Large intestine (tissue), 3 donors: ENCODE measurements at regions not wholly inside any gene's neighbourhood (a gene's known extent, or its start where the extent isn't known, plus 50 kb on each side); places are given as distances from the start of the nearest gene placed in this dataset.

Experiments used
- DNase-seq, 2 donors: peaks; one replicate each; pipeline versions ENCODE4 v3.0.0 to v3.0.0-alpha.2; 2013
- H3K27ac ChIP-seq: one replicate; pipeline ENCODE4 v1.5.1; 2013; ENCODE audit warnings: low read length
- H3K27me3 ChIP-seq: 2 replicates; pipeline ENCODE4 v1.6.1; 2013; ENCODE audit warnings: low read length; ENCODE audit not compliant: control insufficient read depth, insufficient read depth
- H3K36me3 ChIP-seq: 2 replicates; pipeline ENCODE4 v1.6.1; 2013; ENCODE audit warnings: low read length; ENCODE audit not compliant: control insufficient read depth, insufficient read depth
- H3K4me1 ChIP-seq: one replicate; pipeline ENCODE4 v1.6.1; 2013; ENCODE audit warnings: low read length; ENCODE audit not compliant: control insufficient read depth, insufficient read depth
- H3K4me3 ChIP-seq: one replicate; pipeline ENCODE4 v1.5.1; 2013; ENCODE audit warnings: low read length
- H3K9me3 ChIP-seq: one replicate; pipeline ENCODE4 v1.6.1; 2013; ENCODE audit warnings: mild to moderate bottlenecking, low read depth, low read length, moderate library complexity; ENCODE audit not compliant: control insufficient read depth
- WGBS: methylation state at CpG from one replicate; pipeline ENCODE4 v1.1.5; 2013; ENCODE audit warnings: low lambda C conversion rate; ENCODE audit not compliant: insufficient coverage; 5-methylcytosine and 5-hydroxymethylcytosine counted together

- DNase-seq: no peak
- Histone ChIP-seq H3K36me3 (no peaks in the 10 kb centered on the region), H3K27ac (no peak overlapping the region), H3K4me3 (no peak overlapping the region), H3K9me3 (no peaks in the 10 kb centered on the region), H3K27me3 (no peaks in the 10 kb centered on the region), H3K4me1 (no peaks in the 10 kb centered on the region)
- WGBS: 83% methylated on average over 1 of the region's 2 CpGs
Observed at GRCh38 chr5:155434681-155435080, 421.1 kb downstream of the KIF4B start.

DNA sequence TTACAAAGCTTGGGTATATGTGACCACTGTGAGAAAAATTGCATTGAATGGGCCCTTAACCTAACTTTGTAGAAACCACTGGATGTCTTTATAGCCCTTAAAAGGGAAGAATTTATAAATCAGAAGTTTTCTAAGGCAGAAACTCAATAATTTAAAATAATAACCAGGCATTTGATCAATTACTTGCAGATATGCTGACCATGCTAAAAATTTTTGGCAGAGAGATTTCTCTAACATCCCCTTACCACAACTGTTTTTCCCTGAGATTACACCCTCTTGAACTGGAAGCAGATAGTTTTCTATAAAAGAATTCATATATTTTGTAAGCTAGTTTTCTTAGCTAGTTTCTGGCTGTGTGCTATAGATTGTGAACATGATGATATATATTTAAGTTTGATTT lies 428.3 kb downstream of the KIF4B start:
- no peak overlapping the region for H3K4me3 ChIP-seq
- DNase-seq: no peak
- H3K36me3 ChIP-seq: no peaks in the 10 kb centered on the region
- no peaks in the 10 kb centered on the region for H3K9me3 ChIP-seq
- H3K27me3 ChIP-seq: no peaks in the 10 kb centered on the region
- no peaks in the 10 kb centered on the region for H3K4me1 ChIP-seq
- H3K27ac ChIP-seq: no peak overlapping the region

GRCh38 chr5:155451106-155451505 lies 437.6 kb downstream of the KIF4B start:
- Histone ChIP-seq H3K4me3 (no peak overlapping the region), H3K36me3 (no peaks in the 10 kb centered on the region), H3K27me3 (no peaks in the 10 kb centered on the region), H3K4me1 (peaks cover 2% of the 10 kb centered on the region), H3K27ac (no peak overlapping the region), H3K9me3 (no peaks in the 10 kb centered on the region)
- WGBS: no CpG with 5 or more reads among the region's 2 CpGs
- DNase-seq: no peak

DNA sequence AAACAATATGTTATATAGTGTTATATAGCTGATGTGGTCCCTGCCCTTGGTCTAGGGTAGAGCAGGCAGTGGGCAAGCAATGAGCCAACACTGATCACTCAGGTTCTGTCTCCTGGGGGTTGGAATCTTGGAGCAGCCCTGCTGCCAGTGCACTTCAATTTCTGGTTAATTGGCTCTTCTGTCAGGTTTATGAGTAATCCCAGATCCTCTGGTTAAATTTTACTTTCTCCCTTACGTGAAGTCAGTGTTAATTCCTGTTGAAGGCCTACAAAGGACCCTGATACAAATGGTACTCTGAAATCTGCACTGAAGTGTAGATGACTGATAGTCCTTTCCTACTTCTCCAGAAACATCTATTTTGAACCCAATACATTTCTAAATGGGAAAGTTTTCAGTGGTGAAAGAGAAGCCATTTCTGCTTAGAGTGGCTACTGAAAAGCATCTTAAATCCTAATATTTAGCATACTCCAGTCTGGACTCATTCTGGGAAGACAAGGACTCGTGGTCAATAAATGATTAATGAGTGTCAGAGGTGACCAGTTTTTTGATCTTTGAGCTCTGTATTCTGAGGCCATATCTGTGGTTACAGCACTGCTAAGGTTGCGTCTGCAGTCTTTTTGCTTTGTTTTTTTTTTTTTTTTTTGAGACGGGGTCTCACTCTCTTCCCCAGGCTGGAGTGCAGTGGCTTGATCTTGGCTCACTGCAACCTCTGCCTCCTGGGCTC lies 442.4 kb downstream of the KIF4B start:
- Histone ChIP-seq H3K4me3 (no peak overlapping the region), H3K27me3 (no peaks in the 10 kb centered on the region), H3K36me3 (no peaks in the 10 kb centered on the region), H3K27ac (peak overlapping the region; percentile 16), H3K9me3 (no peaks in the 10 kb centered on the region), H3K4me1 (peaks cover 2% of the 10 kb centered on the region)
- DNase-seq: peak; percentile 19 to 20
- WGBS: 20% methylated on average over 1 of the region's 4 CpGs

- WGBS: no CpG with 5 or more reads among the region's 1 CpG
- Histone ChIP-seq H3K36me3 (no peaks in the 10 kb centered on the region), H3K27ac (no peak overlapping the region)
Observed at GRCh38 chr5:155459889-155460500, 446.4 kb downstream of the KIF4B start.

GRCh38 chr5:155460501-155460931 lies 447.0 kb downstream of the KIF4B start:
- H3K9me3 ChIP-seq: no peaks in the 10 kb centered on the region
- H3K27me3 ChIP-seq: no peaks in the 10 kb centered on the region
- no peaks in the 10 kb centered on the region for H3K36me3 ChIP-seq
- peak; percentile 30 to 53 for DNase-seq
- H3K4me3 ChIP-seq: no peak overlapping the region
- H3K27ac ChIP-seq: no peak overlapping the region
- no CpG with 5 or more reads among the region's 2 CpGs for WGBS
- peaks cover 2% of the 10 kb centered on the region for H3K4me1 ChIP-seq

More at GRCh38 chr5:155459889-155460500, 446.4 kb downstream of the KIF4B start:
- H3K4me1 ChIP-seq: peaks cover 2% of the 10 kb centered on the region
- no peak overlapping the region for H3K4me3 ChIP-seq
- no peaks in the 10 kb centered on the region for H3K27me3 ChIP-seq
- DNase-seq: no peak
- no peaks in the 10 kb centered on the region for H3K9me3 ChIP-seq

- H3K4me3 ChIP-seq: no peak overlapping the region
- no peaks in the 10 kb centered on the region for H3K36me3 ChIP-seq
- H3K4me1 ChIP-seq: no peaks in the 10 kb centered on the region
- no peak overlapping the region for H3K27ac ChIP-seq
- no peak for DNase-seq
- WGBS: no CpG with 5 or more reads among the region's 4 CpGs
- no peaks in the 10 kb centered on the region for H3K27me3 ChIP-seq
- H3K9me3 ChIP-seq: no peaks in the 10 kb centered on the region
Observed at GRCh38 chr5:155461304-155461703, 447.7 kb downstream of the KIF4B start.

GRCh38 chr5:155466851-155467250 lies 453.3 kb downstream of the KIF4B start:
- 20% methylated on average over 1 of the region's 5 CpGs for WGBS
- H3K9me3 ChIP-seq: no peaks in the 10 kb centered on the region

GRCh38 chr5:155471027-155471426 lies 457.5 kb downstream of the KIF4B start:
- Histone ChIP-seq H3K27me3 (no peaks in the 10 kb centered on the region), H3K9me3 (no peaks in the 10 kb centered on the region), H3K4me3 (no peak overlapping the region), H3K27ac (no peak overlapping the region), H3K4me1 (no peaks in the 10 kb centered on the region), H3K36me3 (no peaks in the 10 kb centered on the region)
- 17% methylated on average over 1 of the region's 3 CpGs for WGBS
- no peak for DNase-seq

More at GRCh38 chr5:155466851-155467250, 453.3 kb downstream of the KIF4B start:
- H3K36me3 ChIP-seq: no peaks in the 10 kb centered on the region
- no peak overlapping the region for H3K4me3 ChIP-seq
- DNase-seq: no peak
- H3K27me3 ChIP-seq: no peaks in the 10 kb centered on the region
- no peaks in the 10 kb centered on the region for H3K4me1 ChIP-seq
- no peak overlapping the region for H3K27ac ChIP-seq

DNA sequence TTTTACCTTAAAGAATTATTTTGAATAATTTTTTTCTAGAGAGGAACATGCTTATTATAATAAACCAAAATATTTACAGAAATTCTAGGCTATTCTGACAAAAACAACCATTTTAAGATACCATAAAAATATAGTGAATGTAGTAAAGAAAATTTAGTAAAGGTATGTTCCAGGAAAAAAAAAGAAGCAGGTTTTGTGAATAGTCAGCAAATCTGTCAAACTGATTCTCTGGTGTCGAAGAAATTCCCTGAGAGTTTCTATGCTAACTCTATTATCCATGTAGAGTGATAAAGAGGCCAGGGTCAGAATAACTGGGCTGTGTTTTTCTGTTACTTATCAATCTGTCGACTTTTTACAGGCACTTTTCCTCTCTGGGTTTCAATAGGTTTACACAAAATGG lies 459.2 kb downstream of the KIF4B start:
- no peaks in the 10 kb centered on the region for H3K27me3 ChIP-seq
- no peaks in the 10 kb centered on the region for H3K36me3 ChIP-seq
- DNase-seq: no peak
- no CpG with 5 or more reads among the region's 2 CpGs for WGBS
- no peaks in the 10 kb centered on the region for H3K9me3 ChIP-seq
- H3K4me1 ChIP-seq: no peaks in the 10 kb centered on the region
- no peak overlapping the region for H3K27ac ChIP-seq
- no peak overlapping the region for H3K4me3 ChIP-seq

- Histone ChIP-seq H3K27ac (no peak overlapping the region), H3K27me3 (no peaks in the 10 kb centered on the region), H3K9me3 (no peaks in the 10 kb centered on the region), H3K4me1 (no peaks in the 10 kb centered on the region), H3K36me3 (no peaks in the 10 kb centered on the region), H3K4me3 (no peak overlapping the region)
- no CpG with 5 or more reads among the region's 2 CpGs for WGBS
- DNase-seq: no peak
Observed at GRCh38 chr5:155475318-155475717, 461.8 kb downstream of the KIF4B start.
